Vagina (tissue), 2 donors: ENCODE measurements at regions not wholly inside any gene's neighbourhood (a gene's known extent, or its start where the extent isn't known, plus 50 kb on each side); places are given as distances from the start of the nearest gene placed in this dataset.

Source experiments
- POLR2A ChIP-seq, 2 donors: fragments of 450-650 bp; IDR thresholded peaks; one replicate each; pipeline ENCODE4 v1.6.1; 2017; ENCODE audit warnings: antibody characterized with exemption in 2 of 2, mild to moderate bottlenecking in 2 of 2, moderate library complexity in 2 of 2
- TF ChIP-seq, protein P1 (sequence below), 3 experiments: fragments of 450-650 bp in 2 of 3; fragments of 200-600 bp in 1 of 3; sonication (generic) in 1 of 3; IDR thresholded peaks; one replicate each; pipeline ENCODE4 v1.5.1; 2017 to 2019; ENCODE audit warnings: antibody characterized with exemption in 3 of 3, mild to moderate bottlenecking in 2 of 3, moderate library complexity in 2 of 3

DNA sequence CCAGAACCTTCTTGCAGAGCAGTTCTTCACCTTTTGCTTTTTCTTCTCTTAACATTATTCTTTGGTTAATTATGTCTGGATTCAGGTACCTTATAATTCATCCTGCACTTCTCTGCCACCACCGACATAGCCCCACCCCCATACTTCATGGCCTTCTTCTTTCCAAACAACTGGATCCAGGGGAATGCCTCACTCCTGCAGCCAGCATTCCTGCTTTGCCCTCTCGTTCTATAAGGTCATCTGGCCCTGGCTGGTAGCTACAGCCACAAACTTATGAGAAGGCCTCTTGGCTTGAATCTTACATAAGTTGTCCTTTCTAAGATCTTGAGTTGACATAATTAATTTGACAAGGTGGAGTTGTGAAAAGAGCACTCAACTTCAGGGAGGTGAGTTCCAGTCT lies 84.1 kb upstream of the FRY start:
- TF ChIP-seq, protein P1, sequence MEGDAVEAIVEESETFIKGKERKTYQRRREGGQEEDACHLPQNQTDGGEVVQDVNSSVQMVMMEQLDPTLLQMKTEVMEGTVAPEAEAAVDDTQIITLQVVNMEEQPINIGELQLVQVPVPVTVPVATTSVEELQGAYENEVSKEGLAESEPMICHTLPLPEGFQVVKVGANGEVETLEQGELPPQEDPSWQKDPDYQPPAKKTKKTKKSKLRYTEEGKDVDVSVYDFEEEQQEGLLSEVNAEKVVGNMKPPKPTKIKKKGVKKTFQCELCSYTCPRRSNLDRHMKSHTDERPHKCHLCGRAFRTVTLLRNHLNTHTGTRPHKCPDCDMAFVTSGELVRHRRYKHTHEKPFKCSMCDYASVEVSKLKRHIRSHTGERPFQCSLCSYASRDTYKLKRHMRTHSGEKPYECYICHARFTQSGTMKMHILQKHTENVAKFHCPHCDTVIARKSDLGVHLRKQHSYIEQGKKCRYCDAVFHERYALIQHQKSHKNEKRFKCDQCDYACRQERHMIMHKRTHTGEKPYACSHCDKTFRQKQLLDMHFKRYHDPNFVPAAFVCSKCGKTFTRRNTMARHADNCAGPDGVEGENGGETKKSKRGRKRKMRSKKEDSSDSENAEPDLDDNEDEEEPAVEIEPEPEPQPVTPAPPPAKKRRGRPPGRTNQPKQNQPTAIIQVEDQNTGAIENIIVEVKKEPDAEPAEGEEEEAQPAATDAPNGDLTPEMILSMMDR (IDR thresholded peaks at IDR 0.05): no peak
- TF ChIP-seq POLR2A (IDR thresholded peaks at IDR 0.05): no peak
